ENCODE measurements at regions not wholly inside any gene's neighbourhood (a gene's known extent, or its start where the extent isn't known, plus 50 kb on each side); places are given as distances from the start of the nearest gene placed in this dataset.

DNA sequence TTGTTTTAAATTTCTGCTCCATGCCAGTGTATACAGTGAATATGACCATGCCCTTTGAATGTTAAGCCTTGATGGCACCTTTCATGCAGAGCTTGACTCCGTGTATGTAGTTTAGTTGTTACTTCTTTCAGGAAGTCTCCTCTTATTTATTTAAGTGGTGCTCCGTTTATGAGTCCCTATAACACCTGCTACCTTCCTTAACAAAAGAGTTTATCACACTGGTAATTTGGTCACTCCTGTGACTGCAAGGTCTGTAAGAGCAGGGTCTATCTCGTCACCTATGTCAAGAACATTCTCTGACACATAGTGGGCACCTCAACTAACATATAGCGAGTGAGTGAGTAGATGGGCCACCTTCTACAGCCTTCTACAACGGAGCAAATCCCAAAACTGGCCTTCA is 152.5 kb downstream of the CCDC34 start:
- Mint-ChIP-seq H3K27me3 (peaks cover 0 to 31% (median 19%) of the 10 kb centered on the region in 5 donors), H3K36me3 (no peaks in the 10 kb centered on the region), H3K4me1 (no peaks in the 10 kb centered on the region), H3K27ac (no peak overlapping the region), H3K9me3 (peaks cover 0 to 3% (median 0%) of the 10 kb centered on the region in 11 donors), H3K4me3 (no peak overlapping the region)
- ATAC-seq = no peak
- Histone ChIP-seq H3K27me3 (ENCODE audit: control insufficient read depth in 2 of 2, insufficient read depth in 2 of 2, low read length in 2 of 2) (no peaks in the 10 kb centered on the region), H3K36me3 (ENCODE audit: control insufficient read depth in 2 of 3, insufficient read depth in 3 of 3, low read length in 3 of 3) (no peaks in the 10 kb centered on the region), H3K4me3 (ENCODE audit: low read length) (no peak overlapping the region), H3K9me3 (ENCODE audit: control insufficient read depth in 2 of 3, low read length in 3 of 3) (no peaks in the 10 kb centered on the region), H3K27ac (ENCODE audit: low read depth, low read length) (no peak overlapping the region), H3K4me1 (ENCODE audit: control insufficient read depth in 2 of 2, insufficient read depth in 2 of 2, low read length in 2 of 2) (no peaks in the 10 kb centered on the region)
- no peak for DNase-seq
- intact Hi-C loops (cut with micrococcal nuclease) = no loop called here
- POLR2A ChIA-PET = no interaction called here
- CTCF ChIA-PET = no interaction called here

DNA sequence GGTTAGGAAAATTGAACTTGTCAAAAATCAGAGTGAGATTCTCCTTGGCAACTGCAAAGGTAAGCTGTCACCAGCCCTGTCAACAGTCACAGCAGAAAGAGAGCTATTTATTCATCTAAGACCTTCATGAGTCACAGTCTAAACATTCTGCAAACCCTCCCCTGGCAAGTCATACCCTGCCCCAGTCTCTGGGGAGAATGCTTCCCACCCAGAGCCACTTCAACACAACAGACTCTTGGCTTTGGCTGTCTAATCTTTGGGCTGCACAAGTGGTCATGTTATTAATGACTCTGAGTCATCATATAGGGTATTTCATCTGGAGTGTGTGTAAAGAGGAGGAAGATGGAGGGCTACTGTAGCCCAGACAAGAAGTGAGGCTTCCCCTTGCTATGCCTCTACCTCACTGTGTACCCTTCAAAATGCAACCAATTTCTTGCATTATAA is 153.4 kb downstream of the CCDC34 start:
- intact Hi-C loops (cut with micrococcal nuclease) = no loop called here
- ATAC-seq = no peak
- Histone ChIP-seq H3K36me3 (ENCODE audit: control insufficient read depth in 2 of 3, insufficient read depth in 3 of 3, low read length in 3 of 3) (no peaks in the 10 kb centered on the region), H3K27ac (ENCODE audit: low read depth, low read length) (no peak overlapping the region), H3K4me1 (ENCODE audit: control insufficient read depth in 2 of 2, insufficient read depth in 2 of 2, low read length in 2 of 2) (no peaks in the 10 kb centered on the region), H3K4me3 (ENCODE audit: low read length) (no peak overlapping the region), H3K27me3 (ENCODE audit: control insufficient read depth in 2 of 2, insufficient read depth in 2 of 2, low read length in 2 of 2) (no peaks in the 10 kb centered on the region), H3K9me3 (ENCODE audit: control insufficient read depth in 2 of 3, low read length in 3 of 3) (no peaks in the 10 kb centered on the region)
- no peak for DNase-seq
- Mint-ChIP-seq H3K36me3 (no peaks in the 10 kb centered on the region), H3K4me1 (no peaks in the 10 kb centered on the region), H3K27me3 (peaks cover 0 to 31% (median 18%) of the 10 kb centered on the region in 5 donors), H3K4me3 (no peak overlapping the region), H3K9me3 (peaks cover 0 to 3% (median 0%) of the 10 kb centered on the region in 11 donors), H3K27ac (no peak overlapping the region)
- POLR2A ChIA-PET = no interaction called here
- CTCF ChIA-PET = no interaction called here

DNA sequence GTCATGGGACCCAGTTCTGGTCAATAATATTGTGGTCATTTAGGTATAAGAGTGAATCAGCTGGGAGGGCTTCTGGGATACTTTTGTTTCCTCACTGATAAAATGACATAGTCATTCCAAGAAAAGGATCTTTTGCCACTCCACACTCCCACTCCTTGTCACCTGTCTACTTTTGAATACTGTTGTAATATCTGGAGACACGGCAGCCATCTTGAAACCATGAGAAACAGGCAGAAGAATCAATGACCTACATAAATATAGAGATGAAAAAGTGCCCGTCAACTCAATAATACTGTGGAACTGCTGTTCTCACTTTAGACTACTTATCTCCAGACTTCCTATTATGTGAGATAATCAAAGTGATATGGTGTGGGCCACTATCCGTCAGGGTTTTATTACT is 154.2 kb downstream of the CCDC34 start:
- Mint-ChIP-seq H3K27ac (no peak overlapping the region), H3K27me3 (peaks cover 0 to 31% (median 16%) of the 10 kb centered on the region in 5 donors), H3K4me1 (no peaks in the 10 kb centered on the region), H3K9me3 (peaks cover 0 to 3% (median 0%) of the 10 kb centered on the region in 11 donors), H3K4me3 (no peak overlapping the region), H3K36me3 (no peaks in the 10 kb centered on the region)
- intact Hi-C loops (cut with micrococcal nuclease) = no loop called here
- H3K27me3 ChIP-seq (ENCODE audit: control insufficient read depth in 2 of 2, insufficient read depth in 2 of 2, low read length in 2 of 2) = no peaks in the 10 kb centered on the region
- H3K36me3 ChIP-seq (ENCODE audit: control insufficient read depth in 2 of 3, insufficient read depth in 3 of 3, low read length in 3 of 3) = no peaks in the 10 kb centered on the region
- ChIA-PET POLR2A (interaction anchor here (0.5 kb wide), 1 partner anchor 57 kb away, joined by 5 read pairs; no protein-coding TSS in a partner anchor), CTCF (no interaction called here)
- H3K27ac ChIP-seq (ENCODE audit: low read depth, low read length) = no peak overlapping the region
- no peak overlapping the region for H3K4me3 ChIP-seq (ENCODE audit: low read length)
- H3K4me1 ChIP-seq (ENCODE audit: control insufficient read depth in 2 of 2, insufficient read depth in 2 of 2, low read length in 2 of 2) = no peaks in the 10 kb centered on the region
- H3K9me3 ChIP-seq (ENCODE audit: control insufficient read depth in 2 of 3, low read length in 3 of 3) = no peaks in the 10 kb centered on the region
- ATAC-seq (no peak), DNase-seq (no peak)

DNA sequence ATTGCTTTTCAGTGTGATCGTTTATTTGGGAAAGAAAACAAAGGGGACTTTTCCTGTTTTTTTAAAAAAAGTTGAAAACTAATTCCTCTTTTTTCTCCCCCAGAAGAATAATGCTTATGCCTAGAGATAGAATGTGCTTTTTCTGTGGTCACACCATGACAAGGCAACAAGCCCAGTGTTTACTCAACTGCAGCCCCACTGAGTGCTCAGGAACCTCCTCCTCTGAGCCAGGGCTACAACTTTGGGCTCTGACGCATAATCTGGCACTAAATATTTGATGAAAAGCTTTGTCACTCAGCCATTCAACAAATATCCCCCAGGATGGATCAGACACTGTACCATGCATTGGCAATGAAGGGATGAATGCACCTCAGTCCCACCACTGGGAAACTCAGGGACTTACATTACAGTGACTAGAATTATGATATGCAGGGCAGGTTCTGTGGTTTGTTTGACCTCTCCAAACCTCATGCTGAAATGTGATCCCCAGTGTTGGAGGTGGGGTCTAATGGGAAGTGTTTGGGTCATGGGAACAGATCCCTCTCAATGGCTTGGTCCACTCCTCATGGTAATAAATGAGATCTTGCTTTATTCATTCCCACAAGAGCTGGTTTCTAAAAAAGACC is 155.9 kb downstream of the CCDC34 start:
- no peak for DNase-seq
- H3K36me3 Mint-ChIP-seq = no peaks in the 10 kb centered on the region
- no peak for ATAC-seq
- intact Hi-C loops (cut with micrococcal nuclease) = no loop called here
- Histone ChIP-seq H3K27me3 (ENCODE audit: control insufficient read depth in 2 of 2, insufficient read depth in 2 of 2, low read length in 2 of 2) (no peaks in the 10 kb centered on the region), H3K36me3 (ENCODE audit: control insufficient read depth in 2 of 3, insufficient read depth in 3 of 3, low read length in 3 of 3) (no peaks in the 10 kb centered on the region), H3K4me3 (ENCODE audit: low read length) (no peak overlapping the region), H3K27ac (ENCODE audit: low read depth, low read length) (no peak overlapping the region), H3K9me3 (ENCODE audit: control insufficient read depth in 2 of 3, low read length in 3 of 3) (no peaks in the 10 kb centered on the region), H3K4me1 (ENCODE audit: control insufficient read depth in 2 of 2, insufficient read depth in 2 of 2, low read length in 2 of 2) (no peaks in the 10 kb centered on the region)
- POLR2A ChIA-PET = no interaction called here
- no peak overlapping the region for H3K27ac Mint-ChIP-seq
- H3K27me3 Mint-ChIP-seq = peaks cover 0 to 20% (median 7%) of the 10 kb centered on the region in 5 donors
- no peak overlapping the region for H3K4me3 Mint-ChIP-seq
- no peaks in the 10 kb centered on the region for H3K4me1 Mint-ChIP-seq
- CTCF ChIA-PET = no interaction called here
- peaks cover 0 to 3% (median 0%) of the 10 kb centered on the region in 11 donors for H3K9me3 Mint-ChIP-seq

DNA sequence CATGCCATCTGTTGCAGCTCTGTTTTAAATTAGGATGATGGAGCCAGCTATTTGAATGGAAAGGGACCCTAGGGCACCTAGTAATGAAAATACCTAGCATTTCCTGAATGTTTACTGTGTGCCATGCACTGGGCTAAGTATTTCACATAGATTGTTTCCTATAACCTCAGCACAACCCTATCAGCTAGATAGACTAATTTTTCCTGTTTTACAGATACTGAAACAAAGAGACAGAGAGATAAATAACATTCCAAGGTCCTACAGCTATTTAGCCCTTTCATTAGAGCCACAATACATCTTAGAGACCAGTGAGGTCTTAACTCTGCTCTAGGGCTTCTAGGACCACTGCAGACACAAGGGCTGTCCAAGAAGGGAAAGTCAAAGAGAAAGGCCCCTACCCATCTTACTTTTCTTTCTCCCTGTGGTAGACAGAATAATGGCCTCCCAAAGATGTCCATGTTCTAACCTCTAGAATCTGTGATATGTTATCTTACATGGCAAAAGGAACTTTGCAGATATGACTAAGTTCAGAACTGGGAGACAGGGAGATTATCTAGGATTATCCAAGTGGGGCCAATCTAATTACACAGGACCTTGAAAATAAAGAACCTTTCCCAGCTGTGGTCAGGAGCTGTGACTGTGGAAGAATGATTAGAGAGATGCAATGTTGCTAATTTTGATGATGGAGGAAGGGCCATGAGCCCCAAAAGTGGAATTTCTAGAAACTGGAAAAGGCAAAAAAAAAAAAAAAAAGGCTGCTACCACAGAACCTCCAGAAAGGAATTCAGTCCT is 157.0 kb downstream of the CCDC34 start:
- peaks cover 0 to 3% (median 0%) of the 10 kb centered on the region in 11 donors for H3K9me3 Mint-ChIP-seq
- H3K27ac ChIP-seq (ENCODE audit: low read depth, low read length) = no peak overlapping the region
- no peaks in the 10 kb centered on the region for H3K4me1 ChIP-seq (ENCODE audit: control insufficient read depth in 2 of 2, insufficient read depth in 2 of 2, low read length in 2 of 2)
- intact Hi-C loops (cut with micrococcal nuclease) = no loop called here
- H3K36me3 Mint-ChIP-seq = no peaks in the 10 kb centered on the region
- H3K27me3 ChIP-seq (ENCODE audit: control insufficient read depth in 2 of 2, insufficient read depth in 2 of 2, low read length in 2 of 2) = no peaks in the 10 kb centered on the region
- ChIA-PET POLR2A (no interaction called here), CTCF (no interaction called here)
- ATAC-seq (no peak), DNase-seq (no peak)
- H3K27ac Mint-ChIP-seq = no peak overlapping the region
- peaks cover 0 to 4% (median 0%) of the 10 kb centered on the region in 7 donors for H3K4me1 Mint-ChIP-seq
- H3K4me3 Mint-ChIP-seq = no peak overlapping the region
- peaks cover 0 to 13% (median 0%) of the 10 kb centered on the region in 5 donors for H3K27me3 Mint-ChIP-seq
- no peak overlapping the region for H3K4me3 ChIP-seq (ENCODE audit: low read length)
- H3K9me3 ChIP-seq (ENCODE audit: control insufficient read depth in 2 of 3, low read length in 3 of 3) = no peaks in the 10 kb centered on the region
- H3K36me3 ChIP-seq (ENCODE audit: control insufficient read depth in 2 of 3, insufficient read depth in 3 of 3, low read length in 3 of 3) = no peaks in the 10 kb centered on the region

DNA sequence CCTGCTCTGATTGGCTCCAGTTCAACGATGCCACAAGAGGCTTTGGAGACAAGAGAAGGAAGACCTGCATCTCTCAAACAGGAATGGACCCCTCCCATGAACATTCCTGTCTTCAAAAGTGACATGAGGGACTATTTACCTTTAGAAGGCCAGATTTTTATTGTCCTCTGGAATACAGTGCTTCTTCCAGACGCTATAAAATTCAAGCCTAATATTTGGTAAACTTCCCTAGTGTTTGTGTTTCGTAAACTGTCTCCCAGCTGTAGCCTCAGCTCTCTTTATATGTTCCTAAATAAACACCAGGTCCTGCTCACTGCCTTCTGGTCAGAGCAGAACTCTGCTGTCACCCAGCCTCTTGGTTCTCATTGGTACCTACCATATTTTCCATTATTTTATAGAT is 157.8 kb downstream of the CCDC34 start:
- peaks cover 0 to 3% (median 0%) of the 10 kb centered on the region in 11 donors for H3K9me3 Mint-ChIP-seq
- no peak overlapping the region for H3K27ac Mint-ChIP-seq
- ATAC-seq = no peak
- H3K4me3 ChIP-seq (ENCODE audit: low read length) = no peak overlapping the region
- intact Hi-C loops (cut with micrococcal nuclease) = no loop called here
- H3K27me3 ChIP-seq (ENCODE audit: control insufficient read depth in 2 of 2, insufficient read depth in 2 of 2, low read length in 2 of 2) = no peaks in the 10 kb centered on the region
- peaks cover 0 to 10% (median 0%) of the 10 kb centered on the region in 7 donors for H3K4me1 Mint-ChIP-seq
- ChIA-PET CTCF (no interaction called here), POLR2A (no interaction called here)
- H3K27ac ChIP-seq (ENCODE audit: low read depth, low read length) = no peak overlapping the region
- no peaks in the 10 kb centered on the region for H3K36me3 Mint-ChIP-seq
- no peak overlapping the region for H3K4me3 Mint-ChIP-seq
- no peaks in the 10 kb centered on the region for H3K9me3 ChIP-seq (ENCODE audit: control insufficient read depth in 2 of 3, low read length in 3 of 3)
- H3K27me3 Mint-ChIP-seq = peaks cover 0 to 13% (median 0%) of the 10 kb centered on the region in 5 donors
- no peaks in the 10 kb centered on the region for H3K4me1 ChIP-seq (ENCODE audit: control insufficient read depth in 2 of 2, insufficient read depth in 2 of 2, low read length in 2 of 2)
- no peak for DNase-seq
- H3K36me3 ChIP-seq (ENCODE audit: control insufficient read depth in 2 of 3, insufficient read depth in 3 of 3, low read length in 3 of 3) = no peaks in the 10 kb centered on the region
